ENCODE measurements at regions not wholly inside any gene's neighbourhood (a gene's known extent, or its start where the extent isn't known, plus 50 kb on each side); places are given as distances from the start of the nearest gene placed in this dataset.

DNA sequence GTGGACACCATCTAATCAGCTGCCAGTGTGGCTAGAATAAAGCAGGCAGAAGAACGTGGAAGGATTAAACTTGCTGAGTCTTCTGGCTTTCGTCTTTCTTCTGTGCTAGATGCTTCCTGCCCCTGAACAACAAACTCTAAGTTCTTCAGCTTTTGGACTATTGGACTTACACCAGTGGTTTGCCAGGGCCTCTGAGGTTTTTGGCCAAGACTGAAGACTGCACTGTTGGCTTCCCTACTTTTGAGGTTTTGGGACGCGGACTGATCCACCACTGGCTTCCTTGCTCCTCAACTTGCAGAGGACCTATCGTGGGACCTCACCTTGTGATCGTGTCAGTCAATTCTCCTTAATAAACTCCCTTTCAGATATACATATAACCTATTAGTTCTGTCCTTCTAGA is 696.1 kb upstream of the NCAM2 start:
- TF ChIP-seq, protein P1, sequence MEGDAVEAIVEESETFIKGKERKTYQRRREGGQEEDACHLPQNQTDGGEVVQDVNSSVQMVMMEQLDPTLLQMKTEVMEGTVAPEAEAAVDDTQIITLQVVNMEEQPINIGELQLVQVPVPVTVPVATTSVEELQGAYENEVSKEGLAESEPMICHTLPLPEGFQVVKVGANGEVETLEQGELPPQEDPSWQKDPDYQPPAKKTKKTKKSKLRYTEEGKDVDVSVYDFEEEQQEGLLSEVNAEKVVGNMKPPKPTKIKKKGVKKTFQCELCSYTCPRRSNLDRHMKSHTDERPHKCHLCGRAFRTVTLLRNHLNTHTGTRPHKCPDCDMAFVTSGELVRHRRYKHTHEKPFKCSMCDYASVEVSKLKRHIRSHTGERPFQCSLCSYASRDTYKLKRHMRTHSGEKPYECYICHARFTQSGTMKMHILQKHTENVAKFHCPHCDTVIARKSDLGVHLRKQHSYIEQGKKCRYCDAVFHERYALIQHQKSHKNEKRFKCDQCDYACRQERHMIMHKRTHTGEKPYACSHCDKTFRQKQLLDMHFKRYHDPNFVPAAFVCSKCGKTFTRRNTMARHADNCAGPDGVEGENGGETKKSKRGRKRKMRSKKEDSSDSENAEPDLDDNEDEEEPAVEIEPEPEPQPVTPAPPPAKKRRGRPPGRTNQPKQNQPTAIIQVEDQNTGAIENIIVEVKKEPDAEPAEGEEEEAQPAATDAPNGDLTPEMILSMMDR (IDR thresholded peaks at IDR 0.05): no peak
- Mint-ChIP-seq H3K4me3 (no peak overlapping the region), H3K9me3 (peaks cover 32% of the 10 kb centered on the region), H3K4me1 (ENCODE audit: low read depth) (no peaks in the 10 kb centered on the region), H3K27me3 (ENCODE audit: insufficient read depth) (no peaks in the 10 kb centered on the region), H3K36me3 (ENCODE audit: low read depth) (peaks cover 6% of the 10 kb centered on the region; the same call in 1 of the 2 replicates), H3K27ac (no peak overlapping the region)
- DNase-seq: no peak

DNA sequence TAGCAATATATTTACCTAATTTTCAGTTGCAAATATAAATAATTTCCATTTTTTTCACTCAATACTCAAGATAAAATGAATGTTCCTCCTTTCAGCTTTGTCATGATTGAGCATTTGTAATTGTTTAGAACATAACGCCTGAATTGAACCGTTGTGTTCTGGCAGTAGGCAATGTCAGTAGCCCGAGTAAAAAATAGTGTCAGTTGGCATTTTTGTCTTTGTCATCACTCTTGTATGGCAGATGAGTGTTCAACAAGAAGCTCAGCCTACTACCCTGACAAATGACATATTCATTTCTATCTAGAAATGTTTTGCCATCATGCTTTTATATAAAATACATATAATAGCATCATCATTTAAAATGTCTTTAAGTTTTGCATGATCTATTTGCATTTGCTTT is 691.4 kb upstream of the NCAM2 start:
- TF ChIP-seq, protein P1 (IDR thresholded peaks at IDR 0.05): no peak
- no peak overlapping the region for H3K27ac Mint-ChIP-seq
- H3K9me3 Mint-ChIP-seq: peaks cover 47% of the 10 kb centered on the region
- H3K4me3 Mint-ChIP-seq: no peak overlapping the region
- no peaks in the 10 kb centered on the region for H3K4me1 Mint-ChIP-seq (ENCODE audit: low read depth)
- no peaks in the 10 kb centered on the region for H3K27me3 Mint-ChIP-seq (ENCODE audit: insufficient read depth)
- peaks cover 4% of the 10 kb centered on the region; the same call in 1 of the 2 replicates for H3K36me3 Mint-ChIP-seq (ENCODE audit: low read depth)
- no peak for DNase-seq

DNA sequence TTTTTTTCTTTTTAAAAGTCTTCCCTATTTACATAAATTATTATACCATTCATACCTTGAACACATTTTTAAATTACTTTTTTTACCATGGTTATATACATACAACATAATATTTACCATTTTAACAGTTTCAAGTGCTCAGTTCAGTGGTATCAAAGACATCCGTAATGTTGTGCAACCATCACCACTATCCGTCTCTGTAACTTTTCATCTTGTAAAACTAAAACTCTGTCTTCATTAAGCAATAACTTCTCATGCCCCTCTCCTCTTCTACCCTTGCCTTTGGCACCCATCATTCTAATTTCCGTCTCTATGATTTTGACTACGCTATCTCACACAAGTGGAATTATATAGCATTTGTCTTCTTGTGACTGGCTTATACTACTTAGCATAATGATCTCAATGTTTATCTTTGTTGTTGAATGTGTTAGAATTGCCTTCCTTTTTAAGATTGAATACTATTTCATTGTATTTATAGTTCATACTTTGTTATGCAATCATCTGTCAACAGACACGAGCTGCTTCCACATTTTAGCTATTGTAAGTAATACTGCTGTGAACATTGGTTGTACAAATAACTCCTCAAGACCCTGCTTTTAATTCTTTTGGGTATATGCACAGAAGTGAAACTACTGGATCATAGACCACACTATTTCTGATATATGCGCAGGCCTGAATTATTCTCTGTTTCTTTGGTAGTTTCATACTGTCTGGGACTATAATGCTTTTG is 689.5 kb upstream of the NCAM2 start:
- no peaks in the 10 kb centered on the region for H3K27me3 Mint-ChIP-seq (ENCODE audit: insufficient read depth)
- no peak overlapping the region for H3K27ac Mint-ChIP-seq
- H3K9me3 Mint-ChIP-seq: peaks cover 43% of the 10 kb centered on the region
- no peak for DNase-seq
- TF ChIP-seq, protein P1 (IDR thresholded peaks at IDR 0.05): no peak
- H3K4me1 Mint-ChIP-seq (ENCODE audit: low read depth): no peaks in the 10 kb centered on the region
- H3K4me3 Mint-ChIP-seq: no peak overlapping the region
- peaks cover 4% of the 10 kb centered on the region; the same call in 1 of the 2 replicates for H3K36me3 Mint-ChIP-seq (ENCODE audit: low read depth)

DNA sequence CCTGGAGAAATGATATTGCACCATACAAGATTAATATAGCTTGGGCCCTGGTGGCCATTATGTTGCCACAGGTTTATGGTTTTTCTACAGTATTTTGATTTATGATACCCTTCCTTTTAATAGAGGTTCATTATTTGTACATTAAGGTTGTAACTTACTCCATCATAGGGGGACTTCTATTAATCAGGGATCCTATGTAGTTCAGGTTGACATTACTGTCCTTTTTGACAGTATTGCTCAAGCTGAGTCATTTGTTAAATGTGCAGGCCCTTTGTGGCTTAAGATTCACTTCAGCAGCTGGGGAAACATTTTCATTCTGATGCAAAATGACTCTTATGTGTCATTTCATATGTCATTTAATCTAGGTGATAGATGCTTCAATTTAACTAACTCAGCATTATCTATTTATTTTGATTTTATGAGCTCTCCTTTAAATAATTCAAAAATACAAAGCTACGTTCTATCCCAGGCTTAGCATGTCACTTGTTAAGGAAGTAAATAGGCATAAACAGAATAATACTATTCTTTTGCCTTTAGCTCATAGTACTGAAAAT is 686.9 kb upstream of the NCAM2 start:
- Mint-ChIP-seq H3K4me1 (ENCODE audit: low read depth) (no peaks in the 10 kb centered on the region), H3K9me3 (peaks cover 54% of the 10 kb centered on the region), H3K4me3 (no peak overlapping the region), H3K36me3 (ENCODE audit: low read depth) (peaks cover 4% of the 10 kb centered on the region; the same call in 1 of the 2 replicates), H3K27me3 (ENCODE audit: insufficient read depth) (no peaks in the 10 kb centered on the region), H3K27ac (no peak overlapping the region)
- TF ChIP-seq, protein P1 (IDR thresholded peaks at IDR 0.05): no peak
- no peak for DNase-seq

DNA sequence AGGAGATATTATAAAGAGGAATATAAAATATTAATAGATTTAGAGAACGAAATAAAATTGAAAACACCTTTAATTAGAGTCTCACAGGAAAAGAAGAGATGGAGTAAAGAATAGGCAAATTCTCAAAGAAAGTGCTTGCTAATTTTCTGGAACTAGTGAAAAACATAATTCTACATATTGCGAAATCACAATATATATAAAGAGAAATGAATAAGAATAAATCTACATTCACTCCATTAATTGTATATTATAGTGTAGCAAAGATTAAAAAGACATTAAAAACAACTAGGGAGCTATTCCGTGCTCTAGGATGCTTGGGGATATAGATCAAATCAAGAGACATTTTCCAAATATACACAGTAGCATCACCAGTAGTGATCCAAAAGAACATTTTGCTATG is 685.2 kb upstream of the NCAM2 start:
- no peak for DNase-seq
- no peaks in the 10 kb centered on the region for H3K4me1 Mint-ChIP-seq (ENCODE audit: low read depth)
- no peaks in the 10 kb centered on the region for H3K27me3 Mint-ChIP-seq (ENCODE audit: insufficient read depth)
- H3K36me3 Mint-ChIP-seq (ENCODE audit: low read depth): peaks cover 4% of the 10 kb centered on the region; the same call in 1 of the 2 replicates
- H3K9me3 Mint-ChIP-seq: peaks cover 64% of the 10 kb centered on the region
- TF ChIP-seq, protein P1 (IDR thresholded peaks at IDR 0.05): no peak
- no peak overlapping the region for H3K4me3 Mint-ChIP-seq
- H3K27ac Mint-ChIP-seq: no peak overlapping the region

Data from HFFc6 (cell line).